HL-60 (cell line): ENCODE measurements at regions not wholly inside any gene's neighbourhood (a gene's known extent, or its start where the extent isn't known, plus 50 kb on each side); places are given as distances from the start of the nearest gene placed in this dataset.

Experiments used
- DNase-seq, 2 experiments: peaks; one replicate each; pipeline ENCODE4 v3.0.0-alpha.2; 2010 to 2020; ENCODE audit warnings: low read depth in 1 of 2, low spot score in 1 of 2
- H3K27ac ChIP-seq: fragments of 250-450 bp; sonication (Bioruptor Pico); replicated peaks from 2 replicates; pipeline ENCODE4 v1.5.1; 2020; ENCODE audit warnings: mild to moderate bottlenecking, moderate library complexity
- H3K27me3 ChIP-seq: fragments of 250-450 bp; sonication (Bioruptor Pico); 2 replicates; pipeline ENCODE4 v1.5.1; 2021; ENCODE audit warnings: mild to moderate bottlenecking, moderate library complexity; ENCODE audit not compliant: insufficient read depth, poor library complexity, severe bottlenecking
- H3K4me3 ChIP-seq: replicated peaks from 2 replicates; pipeline ENCODE4 v1.5.1; 2011; ENCODE audit warnings: mild to moderate bottlenecking, control low read depth, low read length; ENCODE audit not compliant: insufficient read depth
- GABPA ChIP-seq: IDR thresholded peaks from 2 replicates; pipeline ENCODE4 v1.6.1; 2012; ENCODE audit warnings: low read depth
- POLR2AphosphoS5 ChIP-seq: IDR thresholded peaks from 2 replicates; pipeline ENCODE4 v1.6.1; 2012; ENCODE audit warnings: low read depth
- SPI1 ChIP-seq: IDR thresholded peaks from 2 replicates; pipeline ENCODE4 v1.6.1; 2012; ENCODE audit warnings: low read depth, mild to moderate bottlenecking, borderline replicate concordance
- TF ChIP-seq, protein P1 (sequence below): IDR thresholded peaks from 2 replicates; pipeline ENCODE4 v1.6.1; 2012; ENCODE audit warnings: low read depth; ENCODE audit not compliant: insufficient replicate concordance
- TF ChIP-seq, protein P2 (sequence below): IDR thresholded peaks from one replicate; pipeline ENCODE4 v1.5.1; 2011; ENCODE audit warnings: low read length, control low read depth, inconsistent platforms; ENCODE audit not compliant: insufficient read depth

DNA sequence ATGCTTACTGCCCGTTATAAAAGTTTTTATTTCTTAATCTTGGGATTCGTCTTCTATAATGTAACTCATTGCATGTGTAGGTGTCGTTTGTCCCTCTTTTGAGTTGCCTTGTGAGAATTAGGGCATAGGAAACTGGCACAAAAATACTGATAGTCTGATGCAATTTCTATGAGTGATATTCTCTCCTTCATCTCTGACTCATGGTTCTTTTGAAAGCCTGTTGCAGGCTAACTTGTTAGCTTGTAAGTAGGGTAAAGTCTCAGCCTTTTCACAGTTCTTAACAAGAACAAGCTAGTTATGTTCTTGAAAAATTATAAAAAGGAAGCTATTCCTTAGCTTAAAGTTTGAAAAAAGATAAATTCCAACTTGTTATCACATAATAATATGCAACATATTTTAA lies 1085.4 kb upstream of the NRXN1 start:
- no peak overlapping the region for H3K27ac ChIP-seq
- H3K27me3 ChIP-seq: no peaks in the 10 kb centered on the region
- TF ChIP-seq POLR2AphosphoS5: no peak
- TF ChIP-seq, protein P1, sequence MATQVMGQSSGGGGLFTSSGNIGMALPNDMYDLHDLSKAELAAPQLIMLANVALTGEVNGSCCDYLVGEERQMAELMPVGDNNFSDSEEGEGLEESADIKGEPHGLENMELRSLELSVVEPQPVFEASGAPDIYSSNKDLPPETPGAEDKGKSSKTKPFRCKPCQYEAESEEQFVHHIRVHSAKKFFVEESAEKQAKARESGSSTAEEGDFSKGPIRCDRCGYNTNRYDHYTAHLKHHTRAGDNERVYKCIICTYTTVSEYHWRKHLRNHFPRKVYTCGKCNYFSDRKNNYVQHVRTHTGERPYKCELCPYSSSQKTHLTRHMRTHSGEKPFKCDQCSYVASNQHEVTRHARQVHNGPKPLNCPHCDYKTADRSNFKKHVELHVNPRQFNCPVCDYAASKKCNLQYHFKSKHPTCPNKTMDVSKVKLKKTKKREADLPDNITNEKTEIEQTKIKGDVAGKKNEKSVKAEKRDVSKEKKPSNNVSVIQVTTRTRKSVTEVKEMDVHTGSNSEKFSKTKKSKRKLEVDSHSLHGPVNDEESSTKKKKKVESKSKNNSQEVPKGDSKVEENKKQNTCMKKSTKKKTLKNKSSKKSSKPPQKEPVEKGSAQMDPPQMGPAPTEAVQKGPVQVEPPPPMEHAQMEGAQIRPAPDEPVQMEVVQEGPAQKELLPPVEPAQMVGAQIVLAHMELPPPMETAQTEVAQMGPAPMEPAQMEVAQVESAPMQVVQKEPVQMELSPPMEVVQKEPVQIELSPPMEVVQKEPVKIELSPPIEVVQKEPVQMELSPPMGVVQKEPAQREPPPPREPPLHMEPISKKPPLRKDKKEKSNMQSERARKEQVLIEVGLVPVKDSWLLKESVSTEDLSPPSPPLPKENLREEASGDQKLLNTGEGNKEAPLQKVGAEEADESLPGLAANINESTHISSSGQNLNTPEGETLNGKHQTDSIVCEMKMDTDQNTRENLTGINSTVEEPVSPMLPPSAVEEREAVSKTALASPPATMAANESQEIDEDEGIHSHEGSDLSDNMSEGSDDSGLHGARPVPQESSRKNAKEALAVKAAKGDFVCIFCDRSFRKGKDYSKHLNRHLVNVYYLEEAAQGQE: no peak
- TF ChIP-seq SPI1: no peak
- TF ChIP-seq, protein P2, sequence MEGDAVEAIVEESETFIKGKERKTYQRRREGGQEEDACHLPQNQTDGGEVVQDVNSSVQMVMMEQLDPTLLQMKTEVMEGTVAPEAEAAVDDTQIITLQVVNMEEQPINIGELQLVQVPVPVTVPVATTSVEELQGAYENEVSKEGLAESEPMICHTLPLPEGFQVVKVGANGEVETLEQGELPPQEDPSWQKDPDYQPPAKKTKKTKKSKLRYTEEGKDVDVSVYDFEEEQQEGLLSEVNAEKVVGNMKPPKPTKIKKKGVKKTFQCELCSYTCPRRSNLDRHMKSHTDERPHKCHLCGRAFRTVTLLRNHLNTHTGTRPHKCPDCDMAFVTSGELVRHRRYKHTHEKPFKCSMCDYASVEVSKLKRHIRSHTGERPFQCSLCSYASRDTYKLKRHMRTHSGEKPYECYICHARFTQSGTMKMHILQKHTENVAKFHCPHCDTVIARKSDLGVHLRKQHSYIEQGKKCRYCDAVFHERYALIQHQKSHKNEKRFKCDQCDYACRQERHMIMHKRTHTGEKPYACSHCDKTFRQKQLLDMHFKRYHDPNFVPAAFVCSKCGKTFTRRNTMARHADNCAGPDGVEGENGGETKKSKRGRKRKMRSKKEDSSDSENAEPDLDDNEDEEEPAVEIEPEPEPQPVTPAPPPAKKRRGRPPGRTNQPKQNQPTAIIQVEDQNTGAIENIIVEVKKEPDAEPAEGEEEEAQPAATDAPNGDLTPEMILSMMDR: no peak
- no peak for TF ChIP-seq GABPA
- no peak for DNase-seq
- H3K4me3 ChIP-seq: no peak overlapping the region

DNA sequence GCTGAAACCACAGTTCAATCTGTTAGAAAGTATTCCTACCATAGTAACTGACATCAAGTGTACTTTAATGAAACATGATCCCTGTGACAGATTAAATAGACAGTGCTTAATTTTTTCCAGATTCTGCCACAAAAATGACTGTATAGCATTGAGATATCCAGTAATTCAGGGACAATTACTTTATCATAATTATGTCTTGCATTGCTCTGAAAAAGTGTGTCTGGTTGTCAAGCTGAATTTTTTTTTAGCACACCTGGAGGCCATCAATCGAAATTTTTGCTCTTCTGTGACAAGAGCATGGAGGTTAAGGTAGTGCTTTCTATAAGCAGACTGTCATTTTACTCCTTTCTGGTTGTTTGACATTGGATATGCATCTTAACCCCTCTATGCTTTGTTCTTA lies 1083.8 kb upstream of the NRXN1 start:
- no peak overlapping the region for H3K27ac ChIP-seq
- DNase-seq: no peak
- TF ChIP-seq POLR2AphosphoS5: no peak
- TF ChIP-seq, protein P1: no peak
- no peak for TF ChIP-seq SPI1
- TF ChIP-seq, protein P2: no peak
- TF ChIP-seq GABPA: no peak
- no peaks in the 10 kb centered on the region for H3K27me3 ChIP-seq
- H3K4me3 ChIP-seq: no peak overlapping the region

DNA sequence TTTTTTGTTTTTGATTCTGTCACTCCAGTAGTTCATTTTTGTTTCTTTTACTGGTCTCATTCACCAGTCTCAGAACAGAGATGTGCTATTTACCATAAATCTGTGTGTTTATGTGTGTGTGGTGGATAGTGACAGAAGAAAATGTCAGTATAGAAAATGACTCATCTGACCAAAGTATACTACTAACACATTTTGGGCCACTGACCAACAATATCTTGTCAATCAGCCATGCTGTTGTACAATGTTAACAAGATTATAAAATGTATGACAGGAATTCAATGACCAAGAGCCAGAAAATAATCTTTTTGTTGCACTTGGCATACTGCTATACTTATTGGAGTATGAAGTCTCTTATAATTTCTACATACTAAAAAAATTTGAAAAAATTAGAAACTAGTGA lies 1081.4 kb upstream of the NRXN1 start:
- no peak for DNase-seq
- TF ChIP-seq GABPA (no peak), POLR2AphosphoS5 (no peak), SPI1 (no peak)
- TF ChIP-seq, protein P2: no peak
- TF ChIP-seq, protein P1: no peak

More for the DNA sequence above, 1081.4 kb upstream of the NRXN1 start:
- H3K27me3 ChIP-seq: no peaks in the 10 kb centered on the region
- no peak overlapping the region for H3K4me3 ChIP-seq
- no peak overlapping the region for H3K27ac ChIP-seq
